SK-N-MC (cell line): ENCODE measurements at regions not wholly inside any gene's neighbourhood (a gene's known extent, or its start where the extent isn't known, plus 50 kb on each side); places are given as distances from the start of the nearest gene placed in this dataset.

Source experiments
- EZH2 ChIP-seq: fragments of 200-600 bp; sonication (generic); IDR thresholded peaks from one replicate; pipeline ENCODE4 v1.6.1; 2017; ENCODE audit warnings: antibody characterized with exemption
- FOXP2 ChIP-seq: optimal IDR thresholded peaks from 2 replicates; pipeline ENCODE3; 2011; ENCODE audit warnings: mild to moderate bottlenecking, moderate library complexity; ENCODE audit not compliant: insufficient read depth; ENCODE audit errors: extremely low read length, control extremely low read depth
- POLR2AphosphoS5 ChIP-seq: IDR thresholded peaks from 2 replicates; pipeline ENCODE4 v1.6.1; 2012; ENCODE audit warnings: mild to moderate bottlenecking, low read depth, low read length, borderline replicate concordance

GRCh38 chr5:171644536-171644935 lies 141.1 kb upstream of the SMIM23 start:
- TF ChIP-seq POLR2AphosphoS5, result no peak
- no peak for TF ChIP-seq FOXP2
- no peak for TF ChIP-seq EZH2
